Common myeloid progenitor, CD34-positive (primary cell): ENCODE measurements at regions not wholly inside any gene's neighbourhood (a gene's known extent, or its start where the extent isn't known, plus 50 kb on each side); places are given as distances from the start of the nearest gene placed in this dataset.

Source experiments
- CTCF ChIA-PET: fragments of 350-600 bp; sonication (Branson Sonifier 250); formaldehyde crosslinking; loops from one replicate; lab custom pipeline; 2021; ENCODE audit warnings: antibody characterized with exemption; lab: Charles Lee
- POLR2A ChIA-PET: fragments of 350-600 bp; sonication (Branson Sonifier 250); formaldehyde crosslinking; loops from one replicate; lab custom pipeline; 2021; ENCODE audit warnings: antibody characterized with exemption; lab: Charles Lee
- DNase-seq, 3 donors: peaks; one replicate each; pipeline versions ENCODE4 v3.0.0 to v3.0.0-alpha.2; 2013
- H3K27ac ChIP-seq, 2 experiments: 1 replicate in 1 of 2; 2 replicates in 1 of 2; pipeline ENCODE4 v1.7.0; 2013; ENCODE audit warnings: inconsistent platforms in 2 of 2, low read length in 2 of 2, mild to moderate bottlenecking in 2 of 2, low read depth in 1 of 2, moderate library complexity in 1 of 2; ENCODE audit not compliant: severe bottlenecking in 2 of 2, insufficient read depth in 1 of 2, poor library complexity in 1 of 2
- H3K27me3 ChIP-seq, 5 experiments: replicated peaks in 2 of 5; 1 replicate in 3 of 5; 2 replicates in 2 of 5; pipeline versions ENCODE4 v1.6.1 to v1.7.0; 2013; ENCODE audit warnings: low read length in 4 of 5, mild to moderate bottlenecking in 2 of 5, moderate library complexity in 2 of 5, inconsistent platforms in 1 of 5; ENCODE audit not compliant: insufficient read depth in 5 of 5, control insufficient read depth in 4 of 5
- H3K36me3 ChIP-seq, 4 experiments: 1 replicate in 2 of 4; 2 replicates in 2 of 4; pipeline versions ENCODE4 v1.6.1 to v1.7.0; 2013; ENCODE audit warnings: low read length in 3 of 4, control low read depth in 1 of 4, mild to moderate bottlenecking in 1 of 4; ENCODE audit not compliant: control insufficient read depth in 4 of 4, insufficient read depth in 4 of 4
- H3K4me1 ChIP-seq, 4 experiments: 1 replicate in 3 of 4; 2 replicates in 1 of 4; pipeline versions ENCODE4 v1.6.1 to v1.7.1; 2013; ENCODE audit warnings: low read length in 3 of 4, mild to moderate bottlenecking in 3 of 4, control low read depth in 1 of 4, inconsistent platforms in 1 of 4, moderate library complexity in 1 of 4; ENCODE audit not compliant: control insufficient read depth in 4 of 4, insufficient read depth in 4 of 4; ENCODE audit errors: control extremely low read depth in 1 of 4
- H3K4me3 ChIP-seq, 7 experiments: 1 replicate in 4 of 7; 2 replicates in 3 of 7; pipeline versions ENCODE4 v1.5.1 to v1.7.0; 2013; ENCODE audit warnings: mild to moderate bottlenecking in 7 of 7, low read length in 6 of 7, moderate library complexity in 6 of 7, inconsistent platforms in 2 of 7, low read depth in 2 of 7, control low read depth in 1 of 7; ENCODE audit not compliant: insufficient read depth in 4 of 7, control insufficient read depth in 1 of 7; ENCODE audit errors: extremely low read depth in 1 of 7
- H3K9me3 ChIP-seq, 5 experiments: 1 replicate in 4 of 5; 2 replicates in 1 of 5; pipeline versions ENCODE4 v1.6.1 to v1.7.1; 2013; ENCODE audit warnings: low read length in 4 of 5, mild to moderate bottlenecking in 2 of 5, inconsistent platforms in 1 of 5, low read depth in 1 of 5, moderate library complexity in 1 of 5; ENCODE audit not compliant: control insufficient read depth in 4 of 5, insufficient read depth in 2 of 5; ENCODE audit errors: control extremely low read depth in 1 of 5
- WGBS: methylation state at CpG from one replicate; pipeline ENCODE4 v1.1.5; 2013; ENCODE audit not compliant: insufficient coverage; 5-methylcytosine and 5-hydroxymethylcytosine counted together

- no peak for DNase-seq
- Histone ChIP-seq H3K9me3 (no peaks in the 10 kb centered on the region), H3K4me1 (no peaks in the 10 kb centered on the region), H3K27ac (no peak overlapping the region), H3K4me3 (no peak overlapping the region), H3K36me3 (no peaks in the 10 kb centered on the region), H3K27me3 (peaks cover 0 to 25% (median 2%) of the 10 kb centered on the region in 5 experiments)
- 89% methylated on average over 5 of the region's 5 CpGs for WGBS
- POLR2A ChIA-PET, result no interaction called here
- CTCF ChIA-PET, result no interaction called here
These were observed 136.5 kb upstream of the TWIST2 start for GRCh38 chr2:238711346-238711745.

GRCh38 chr2:238712011-238712410 lies 135.9 kb upstream of the TWIST2 start:
- 95% methylated on average over 4 of the region's 4 CpGs for WGBS
- Histone ChIP-seq H3K4me3 (no peak overlapping the region), H3K36me3 (no peaks in the 10 kb centered on the region), H3K27ac (no peak overlapping the region), H3K27me3 (peaks cover 0 to 29% (median 5%) of the 10 kb centered on the region in 5 experiments), H3K9me3 (no peaks in the 10 kb centered on the region), H3K4me1 (no peaks in the 10 kb centered on the region)
- ChIA-PET CTCF (no interaction called here), POLR2A (no interaction called here)
- DNase-seq, result no peak

GRCh38 chr2:238713198-238713826 lies 134.6 kb upstream of the TWIST2 start:
- no peaks in the 10 kb centered on the region for H3K4me1 ChIP-seq
- no peak overlapping the region for H3K27ac ChIP-seq
- no peaks in the 10 kb centered on the region for H3K36me3 ChIP-seq
- POLR2A ChIA-PET, result no interaction called here
- WGBS, result 92% methylated on average over 4 of the region's 6 CpGs
- H3K9me3 ChIP-seq, result no peaks in the 10 kb centered on the region
- peaks cover 0 to 32% (median 7%) of the 10 kb centered on the region in 5 experiments for H3K27me3 ChIP-seq
- peak in 2 of 3 donors; percentile 18 to 54 for DNase-seq
- H3K4me3 ChIP-seq, result no peak overlapping the region
- CTCF ChIA-PET, result no interaction called here

- peaks cover 0 to 33% (median 7%) of the 10 kb centered on the region in 5 experiments for H3K27me3 ChIP-seq
- ChIA-PET POLR2A (no interaction called here), CTCF (no interaction called here)
- WGBS, result 89% methylated on average over 8 of the region's 9 CpGs
- no peaks in the 10 kb centered on the region for H3K4me1 ChIP-seq
- DNase-seq, result peak in 1 of 3 donors; percentile 5
- H3K9me3 ChIP-seq, result no peaks in the 10 kb centered on the region
- no peak overlapping the region for H3K27ac ChIP-seq
- H3K4me3 ChIP-seq, result no peak overlapping the region
- H3K36me3 ChIP-seq, result no peaks in the 10 kb centered on the region
These were observed 133.8 kb upstream of the TWIST2 start for GRCh38 chr2:238714038-238714528.

GRCh38 chr2:238716171-238716570 lies 131.7 kb upstream of the TWIST2 start:
- POLR2A ChIA-PET, result interaction anchor here (0.5 kb wide), 1 partner anchor 242 kb away, joined by 4 read pairs; no protein-coding TSS in a partner anchor
- CTCF ChIA-PET, result no interaction called here
- no peaks in the 10 kb centered on the region for H3K36me3 ChIP-seq
- no peaks in the 10 kb centered on the region for H3K4me1 ChIP-seq
- peaks cover 0 to 38% (median 7%) of the 10 kb centered on the region in 5 experiments for H3K27me3 ChIP-seq
- H3K27ac ChIP-seq, result no peak overlapping the region
- no peak for DNase-seq
- H3K4me3 ChIP-seq, result no peak overlapping the region
- 78% methylated on average over 8 of the region's 12 CpGs for WGBS
- H3K9me3 ChIP-seq, result no peaks in the 10 kb centered on the region

- Histone ChIP-seq H3K4me1 (no peaks in the 10 kb centered on the region), H3K27ac (no peak overlapping the region), H3K9me3 (no peaks in the 10 kb centered on the region), H3K36me3 (no peaks in the 10 kb centered on the region), H3K27me3 (peaks cover 0 to 37% (median 7%) of the 10 kb centered on the region in 5 experiments), H3K4me3 (no peak overlapping the region)
- ChIA-PET CTCF (no interaction called here), POLR2A (interaction anchor here (0.5 kb wide), 1 partner anchor 242 kb away, joined by 4 read pairs; no protein-coding TSS in a partner anchor)
- 77% methylated on average over 14 of the region's 17 CpGs for WGBS
- DNase-seq, result no peak
These were observed 131.3 kb upstream of the TWIST2 start for GRCh38 chr2:238716585-238716984.

GRCh38 chr2:238717084-238717483 lies 130.8 kb upstream of the TWIST2 start:
- DNase-seq, result no peak
- H3K36me3 ChIP-seq, result no peaks in the 10 kb centered on the region
- no peak overlapping the region for H3K4me3 ChIP-seq
- ChIA-PET CTCF (no interaction called here), POLR2A (no interaction called here)
- 92% methylated on average over 6 of the region's 9 CpGs for WGBS
- H3K9me3 ChIP-seq, result no peaks in the 10 kb centered on the region
- no peaks in the 10 kb centered on the region for H3K4me1 ChIP-seq
- no peak overlapping the region for H3K27ac ChIP-seq
- peaks cover 0 to 35% (median 7%) of the 10 kb centered on the region in 5 experiments for H3K27me3 ChIP-seq
